ENCODE measurements at regions not wholly inside any gene's neighbourhood (a gene's known extent, or its start where the extent isn't known, plus 50 kb on each side); places are given as distances from the start of the nearest gene placed in this dataset.

- no peak for TF ChIP-seq EZH2 (IDR thresholded peaks at IDR 0.05; ENCODE audit: insufficient read depth, poor library complexity, severe bottlenecking)
- no peak for TF ChIP-seq EZH2phosphoT487 (IDR thresholded peaks at IDR 0.05; ENCODE audit: insufficient read depth, low read depth)
Observed at GRCh38 chr9:11915699-11916098, 777.5 kb upstream of the TYRP1 start.

Data from GM23248 (cell line).